ENCODE measurements at regions not wholly inside any gene's neighbourhood (a gene's known extent, or its start where the extent isn't known, plus 50 kb on each side); places are given as distances from the start of the nearest gene placed in this dataset.

DNA sequence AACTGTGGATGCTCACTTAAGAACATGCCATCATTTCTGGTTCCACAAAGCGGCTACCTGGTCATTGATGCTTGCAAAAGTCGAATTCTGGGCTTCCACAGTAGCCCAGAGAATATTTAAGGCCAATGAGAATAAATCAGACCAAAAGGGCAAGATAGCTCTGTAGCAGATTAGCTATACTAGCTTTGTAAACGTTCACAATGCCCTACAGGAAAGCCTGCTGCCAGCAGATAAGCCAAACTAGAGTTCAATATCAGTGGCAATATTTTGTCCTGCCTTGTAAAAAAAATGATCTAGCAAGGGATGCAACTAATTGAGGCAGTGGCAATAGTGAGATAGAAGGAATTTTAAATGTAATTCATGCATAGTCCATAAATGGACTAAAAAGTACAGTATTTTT lies 387.7 kb upstream of the TEX13C start:
- Histone ChIP-seq H3K27me3 (no peaks in the 10 kb centered on the region), H3K9me3 (no peaks in the 10 kb centered on the region), H3K27ac (no peak overlapping the region), H3K4me1 (no peaks in the 10 kb centered on the region), H3K4me3 (no peak overlapping the region), H3K36me3 (no peaks in the 10 kb centered on the region)
- DNase-seq, result no peak
- 31% methylated on average over 3 of the region's 3 CpGs; no CpG with 5 or more reads in 1 of the 2 donors for WGBS, 2 donors (ENCODE audit: low coverage in 1 of 2)
- intact Hi-C loops (cut with DNase I; ENCODE audit: low total_unique reads), result no loop called here
- TF ChIP-seq, protein P1, sequence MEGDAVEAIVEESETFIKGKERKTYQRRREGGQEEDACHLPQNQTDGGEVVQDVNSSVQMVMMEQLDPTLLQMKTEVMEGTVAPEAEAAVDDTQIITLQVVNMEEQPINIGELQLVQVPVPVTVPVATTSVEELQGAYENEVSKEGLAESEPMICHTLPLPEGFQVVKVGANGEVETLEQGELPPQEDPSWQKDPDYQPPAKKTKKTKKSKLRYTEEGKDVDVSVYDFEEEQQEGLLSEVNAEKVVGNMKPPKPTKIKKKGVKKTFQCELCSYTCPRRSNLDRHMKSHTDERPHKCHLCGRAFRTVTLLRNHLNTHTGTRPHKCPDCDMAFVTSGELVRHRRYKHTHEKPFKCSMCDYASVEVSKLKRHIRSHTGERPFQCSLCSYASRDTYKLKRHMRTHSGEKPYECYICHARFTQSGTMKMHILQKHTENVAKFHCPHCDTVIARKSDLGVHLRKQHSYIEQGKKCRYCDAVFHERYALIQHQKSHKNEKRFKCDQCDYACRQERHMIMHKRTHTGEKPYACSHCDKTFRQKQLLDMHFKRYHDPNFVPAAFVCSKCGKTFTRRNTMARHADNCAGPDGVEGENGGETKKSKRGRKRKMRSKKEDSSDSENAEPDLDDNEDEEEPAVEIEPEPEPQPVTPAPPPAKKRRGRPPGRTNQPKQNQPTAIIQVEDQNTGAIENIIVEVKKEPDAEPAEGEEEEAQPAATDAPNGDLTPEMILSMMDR (IDR thresholded peaks at IDR 0.05), result no peak
- TF ChIP-seq POLR2A (IDR thresholded peaks at IDR 0.05), result no peak
- no peak for TF ChIP-seq EP300 (IDR thresholded peaks at IDR 0.05; ENCODE audit: low read depth)
- TF ChIP-seq POLR2AphosphoS5 (IDR thresholded peaks at IDR 0.05), result no peak
- in situ Hi-C loops (cut with MboI; ENCODE audit: low pct_ligation_motif_present in 1 of 4, low pct_unique_long_range_greater_than_20kb in 1 of 4, low sequenced_read_pairs in 3 of 4), result no loop called here

DNA sequence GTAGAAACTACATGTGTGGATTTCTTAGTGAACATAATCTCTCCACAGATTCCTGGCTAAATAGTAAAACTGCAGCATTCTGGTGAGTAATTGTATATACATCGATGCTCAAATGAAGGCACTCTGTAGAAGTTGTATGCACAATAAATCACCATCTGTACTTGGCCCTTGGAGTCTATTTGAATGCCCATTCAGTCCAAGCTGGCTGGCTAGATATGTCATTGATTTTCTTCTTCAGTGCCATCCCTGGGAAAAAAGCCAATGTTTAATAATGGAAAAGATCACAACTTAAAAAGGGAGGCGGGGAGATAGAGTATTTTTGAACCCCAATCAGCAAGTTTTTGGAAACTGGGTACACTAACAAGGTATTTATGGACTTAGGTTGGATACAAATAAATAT lies 381.0 kb upstream of the TEX13C start:
- DNase-seq, result no peak
- no peaks in the 10 kb centered on the region for H3K4me1 ChIP-seq
- H3K27ac ChIP-seq, result no peak overlapping the region
- H3K4me3 ChIP-seq, result no peak overlapping the region
- H3K36me3 ChIP-seq, result no peaks in the 10 kb centered on the region
- no peak for TF ChIP-seq EP300 (IDR thresholded peaks at IDR 0.05; ENCODE audit: low read depth)
- 71 to 100% methylated on average over 1 to 2 of the region's 2 CpGs for WGBS, 2 donors (ENCODE audit: low coverage in 1 of 2)
- no peaks in the 10 kb centered on the region for H3K27me3 ChIP-seq
- in situ Hi-C loops (cut with MboI; ENCODE audit: low pct_ligation_motif_present in 1 of 4, low pct_unique_long_range_greater_than_20kb in 1 of 4, low sequenced_read_pairs in 3 of 4), result no loop called here
- H3K9me3 ChIP-seq, result no peaks in the 10 kb centered on the region
- intact Hi-C loops (cut with DNase I; ENCODE audit: low total_unique reads), result no loop called here

DNA sequence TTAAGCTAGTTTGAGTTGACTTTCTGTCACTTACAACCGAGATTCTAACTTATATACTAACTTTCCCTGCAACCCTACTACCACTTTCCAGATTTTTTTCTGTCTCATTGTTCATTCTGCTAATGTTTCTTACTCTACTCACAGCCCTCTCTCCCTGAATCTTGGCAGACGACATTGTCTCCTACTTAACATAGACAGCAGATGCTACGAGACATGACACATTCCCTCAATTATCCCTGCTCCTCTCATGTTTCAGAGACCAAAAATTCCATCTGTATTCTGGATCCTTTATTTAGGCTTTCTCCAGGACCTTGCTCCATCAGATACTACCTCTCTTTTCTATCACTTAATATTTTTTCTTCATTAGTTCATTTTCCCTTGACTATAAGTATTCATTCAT lies 379.1 kb upstream of the TEX13C start:
- Histone ChIP-seq H3K9me3 (no peaks in the 10 kb centered on the region), H3K27me3 (no peaks in the 10 kb centered on the region), H3K36me3 (no peaks in the 10 kb centered on the region), H3K27ac (no peak overlapping the region), H3K4me1 (no peaks in the 10 kb centered on the region), H3K4me3 (no peak overlapping the region)
- in situ Hi-C loops (cut with MboI; ENCODE audit: low pct_ligation_motif_present in 1 of 4, low pct_unique_long_range_greater_than_20kb in 1 of 4, low sequenced_read_pairs in 3 of 4), result no loop called here
- 68 to 70% methylated on average over 3 of the region's 3 CpGs for WGBS, 2 donors (ENCODE audit: low coverage in 1 of 2)
- intact Hi-C loops (cut with DNase I; ENCODE audit: low total_unique reads), result no loop called here
- no peak for DNase-seq
- TF ChIP-seq EP300 (IDR thresholded peaks at IDR 0.05; ENCODE audit: low read depth), result no peak
- no peak for TF ChIP-seq POLR2A (IDR thresholded peaks at IDR 0.05)
- TF ChIP-seq, protein P1 (IDR thresholded peaks at IDR 0.05), result no peak
- no peak for TF ChIP-seq POLR2AphosphoS5 (IDR thresholded peaks at IDR 0.05)

DNA sequence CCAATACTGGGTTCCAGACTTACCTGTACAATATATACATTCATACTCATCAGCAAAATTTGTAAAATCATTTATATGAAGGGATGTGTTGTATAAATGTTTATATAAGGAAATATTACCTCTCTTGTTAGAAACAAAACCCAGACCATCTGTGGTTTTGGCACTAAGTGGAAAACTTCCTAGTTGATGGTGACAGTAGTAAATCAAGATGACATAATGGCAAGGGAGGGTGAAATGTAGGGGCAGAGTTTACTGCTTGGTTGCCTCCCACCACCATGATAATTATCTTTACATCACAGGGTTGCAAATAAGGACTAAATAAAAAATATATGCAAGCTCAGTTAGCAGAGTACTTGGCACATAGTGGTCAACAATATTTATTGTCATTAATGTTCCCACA lies 365.3 kb upstream of the TEX13C start:
- no peaks in the 10 kb centered on the region for H3K9me3 ChIP-seq
- H3K27ac ChIP-seq, result no peak overlapping the region
- in situ Hi-C loops (cut with MboI; ENCODE audit: low pct_ligation_motif_present in 1 of 4, low pct_unique_long_range_greater_than_20kb in 1 of 4, low sequenced_read_pairs in 3 of 4) (no loop called here), intact Hi-C loops (cut with DNase I; ENCODE audit: low total_unique reads) (no loop called here)
- no peaks in the 10 kb centered on the region for H3K27me3 ChIP-seq
- H3K4me3 ChIP-seq, result no peak overlapping the region
- no peaks in the 10 kb centered on the region for H3K36me3 ChIP-seq
- no peaks in the 10 kb centered on the region for H3K4me1 ChIP-seq
- TF ChIP-seq POLR2A (IDR thresholded peaks at IDR 0.05) (no peak), POLR2AphosphoS5 (IDR thresholded peaks at IDR 0.05) (no peak), EP300 (IDR thresholded peaks at IDR 0.05; ENCODE audit: low read depth) (no peak)
- TF ChIP-seq, protein P1 (IDR thresholded peaks at IDR 0.05), result no peak
- DNase-seq, result no peak

DNA sequence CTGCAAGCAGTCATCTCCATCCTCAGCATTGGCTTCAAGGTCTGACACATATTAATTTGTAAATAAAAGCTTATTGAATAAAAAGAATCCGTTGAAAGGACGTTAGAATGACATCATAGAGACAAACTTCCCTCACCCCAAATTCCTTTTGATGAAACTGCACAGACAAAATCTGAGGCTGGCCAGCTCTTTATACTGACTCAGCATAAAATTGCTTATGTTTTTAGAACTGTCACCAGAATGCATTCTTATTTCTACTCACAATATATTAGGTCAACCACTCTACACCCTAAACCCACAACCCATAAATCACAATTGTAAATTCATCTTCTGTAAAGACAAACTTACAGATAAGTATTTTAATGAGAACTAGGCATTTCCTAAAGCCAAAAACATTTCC lies 359.2 kb upstream of the TEX13C start:
- H3K27ac ChIP-seq, result no peak overlapping the region
- WGBS, 2 donors (ENCODE audit: low coverage in 1 of 2), result 63 to 75% methylated on average over 2 of the region's 2 CpGs
- TF ChIP-seq POLR2AphosphoS5 (IDR thresholded peaks at IDR 0.05), result no peak
- in situ Hi-C loops (cut with MboI; ENCODE audit: low pct_ligation_motif_present in 1 of 4, low pct_unique_long_range_greater_than_20kb in 1 of 4, low sequenced_read_pairs in 3 of 4) (no loop called here), intact Hi-C loops (cut with DNase I; ENCODE audit: low total_unique reads) (no loop called here)
- H3K9me3 ChIP-seq, result no peaks in the 10 kb centered on the region
- no peak for DNase-seq
- no peaks in the 10 kb centered on the region for H3K4me1 ChIP-seq
- no peak overlapping the region for H3K4me3 ChIP-seq
- H3K27me3 ChIP-seq, result no peaks in the 10 kb centered on the region
- H3K36me3 ChIP-seq, result no peaks in the 10 kb centered on the region

Data from transverse colon (tissue), 4 donors.